ENCODE measurements at regions not wholly inside any gene's neighbourhood (a gene's known extent, or its start where the extent isn't known, plus 50 kb on each side); places are given as distances from the start of the nearest gene placed in this dataset.

GRCh38 chr16:5325932-5326331 is 228.3 kb upstream of the EEF2KMT start:
- no peak for TF ChIP-seq CTCF (IDR thresholded peaks at IDR 0.05 in 8 of 11, conservative IDR thresholded peaks at IDR 0.05 in 3 of 11)
- no peak for TF ChIP-seq POLR2AphosphoS5 (IDR thresholded peaks at IDR 0.05)
- no peak for TF ChIP-seq POLR2A (IDR thresholded peaks at IDR 0.05)
